SK-N-MC (cell line): ENCODE measurements at regions not wholly inside any gene's neighbourhood (a gene's known extent, or its start where the extent isn't known, plus 50 kb on each side); places are given as distances from the start of the nearest gene placed in this dataset.

ENCODE experiments used
- EZH2 ChIP-seq: fragments of 200-600 bp; sonication (generic); IDR thresholded peaks from one replicate; pipeline ENCODE4 v1.6.1; 2017; ENCODE audit warnings: antibody characterized with exemption
- POLR2AphosphoS5 ChIP-seq: IDR thresholded peaks from 2 replicates; pipeline ENCODE4 v1.6.1; 2012; ENCODE audit warnings: mild to moderate bottlenecking, low read depth, low read length, borderline replicate concordance

DNA sequence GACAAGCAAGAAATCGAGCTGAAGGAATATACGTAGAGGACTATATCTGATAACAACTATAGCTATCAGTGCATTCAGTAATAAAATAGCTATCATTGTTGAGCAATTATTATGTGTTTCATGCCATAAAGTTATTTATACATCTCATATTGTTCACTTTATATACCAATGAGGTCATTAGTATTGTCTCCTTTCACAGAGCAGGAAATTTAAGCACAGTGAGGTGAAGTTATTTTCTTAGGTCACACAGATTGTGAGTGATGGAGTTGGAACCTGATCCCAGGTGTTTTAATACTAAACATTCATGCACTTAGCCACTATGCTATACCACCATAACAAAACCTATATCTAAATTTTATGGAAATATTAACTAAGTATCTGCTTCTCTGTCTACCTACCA lies 180.5 kb upstream of the DPYD start:
- TF ChIP-seq POLR2AphosphoS5: no peak
- TF ChIP-seq EZH2: no peak
